GM12865 (cell line): ENCODE measurements at regions not wholly inside any gene's neighbourhood (a gene's known extent, or its start where the extent isn't known, plus 50 kb on each side); places are given as distances from the start of the nearest gene placed in this dataset.

Experiments used
- DNase-seq: peaks from one replicate; pipeline ENCODE4 v3.0.0; 2010; ENCODE audit warnings: low read depth
- H3K4me3 ChIP-seq: 2 replicates; pipeline ENCODE4 v1.5.1; 2011; ENCODE audit warnings: mild to moderate bottlenecking, low read depth, low read length, control low read depth
- CTCF ChIP-seq: IDR thresholded peaks from 2 replicates; pipeline ENCODE4 v1.5.1; 2011; ENCODE audit warnings: low read length, control low read depth, low read depth, inconsistent platforms; ENCODE audit not compliant: insufficient read depth; ENCODE audit errors: missing control alignments

GRCh38 chr6:71706523-71706922, 179.8 kb upstream of the RIMS1 start:
- TF ChIP-seq CTCF = no peak
- DNase-seq = no peak
- no peak overlapping the region for H3K4me3 ChIP-seq

GRCh38 chr6:71707059-71707458, 179.3 kb upstream of the RIMS1 start:
- no peak for DNase-seq
- H3K4me3 ChIP-seq = no peak overlapping the region
- no peak for TF ChIP-seq CTCF

- no peak for DNase-seq
- TF ChIP-seq CTCF = no peak
- H3K4me3 ChIP-seq = no peak overlapping the region
Observed at GRCh38 chr6:71720705-71721104, 165.6 kb upstream of the RIMS1 start.

GRCh38 chr6:71721642-71722041, 164.7 kb upstream of the RIMS1 start:
- no peak for DNase-seq
- no peak overlapping the region for H3K4me3 ChIP-seq
- no peak for TF ChIP-seq CTCF

GRCh38 chr6:71722736-71723135, 163.6 kb upstream of the RIMS1 start:
- no peak for TF ChIP-seq CTCF
- no peak for DNase-seq
- H3K4me3 ChIP-seq = no peak overlapping the region

GRCh38 chr6:71724456-71725125, 161.8 kb upstream of the RIMS1 start:
- TF ChIP-seq CTCF = no peak
- no peak overlapping the region for H3K4me3 ChIP-seq
- DNase-seq = no peak

- H3K4me3 ChIP-seq = no peak overlapping the region
- TF ChIP-seq CTCF = no peak
- no peak for DNase-seq
Observed at GRCh38 chr6:71725126-71725470, 161.3 kb upstream of the RIMS1 start.
